Fibroblast of lung (primary cell): ENCODE measurements at regions not wholly inside any gene's neighbourhood (a gene's known extent, or its start where the extent isn't known, plus 50 kb on each side); places are given as distances from the start of the nearest gene placed in this dataset.

ENCODE experiments used
- EZH2 ChIP-seq: IDR thresholded peaks from 2 replicates; pipeline ENCODE4 v1.5.1; 2012; ENCODE audit warnings: low read length, control low read depth, mild to moderate bottlenecking; ENCODE audit errors: missing control alignments
- TF ChIP-seq, protein P1 (sequence below), 2 donors: IDR thresholded peaks in 1 of 2; conservative IDR thresholded peaks in 1 of 2; 1 replicate in 1 of 2; 2 replicates in 1 of 2; pipeline ENCODE4 v1.5.1; 2011 to 2012; ENCODE audit warnings: low read length in 2 of 2, control low read depth in 1 of 2, inconsistent platforms in 1 of 2, low read depth in 1 of 2, mild to moderate bottlenecking in 1 of 2

GRCh38 chr11:13880634-13881033 lies 81.9 kb upstream of the SPON1 start:
- TF ChIP-seq, protein P1, sequence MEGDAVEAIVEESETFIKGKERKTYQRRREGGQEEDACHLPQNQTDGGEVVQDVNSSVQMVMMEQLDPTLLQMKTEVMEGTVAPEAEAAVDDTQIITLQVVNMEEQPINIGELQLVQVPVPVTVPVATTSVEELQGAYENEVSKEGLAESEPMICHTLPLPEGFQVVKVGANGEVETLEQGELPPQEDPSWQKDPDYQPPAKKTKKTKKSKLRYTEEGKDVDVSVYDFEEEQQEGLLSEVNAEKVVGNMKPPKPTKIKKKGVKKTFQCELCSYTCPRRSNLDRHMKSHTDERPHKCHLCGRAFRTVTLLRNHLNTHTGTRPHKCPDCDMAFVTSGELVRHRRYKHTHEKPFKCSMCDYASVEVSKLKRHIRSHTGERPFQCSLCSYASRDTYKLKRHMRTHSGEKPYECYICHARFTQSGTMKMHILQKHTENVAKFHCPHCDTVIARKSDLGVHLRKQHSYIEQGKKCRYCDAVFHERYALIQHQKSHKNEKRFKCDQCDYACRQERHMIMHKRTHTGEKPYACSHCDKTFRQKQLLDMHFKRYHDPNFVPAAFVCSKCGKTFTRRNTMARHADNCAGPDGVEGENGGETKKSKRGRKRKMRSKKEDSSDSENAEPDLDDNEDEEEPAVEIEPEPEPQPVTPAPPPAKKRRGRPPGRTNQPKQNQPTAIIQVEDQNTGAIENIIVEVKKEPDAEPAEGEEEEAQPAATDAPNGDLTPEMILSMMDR (conservative IDR thresholded peaks at IDR 0.05 in 1 of 2, IDR thresholded peaks at IDR 0.05 in 1 of 2; ENCODE audit: low read depth in 1 of 2, low read length in 2 of 2): no peak
- TF ChIP-seq EZH2: no peak
